ENCODE measurements at regions not wholly inside any gene's neighbourhood (a gene's known extent, or its start where the extent isn't known, plus 50 kb on each side); places are given as distances from the start of the nearest gene placed in this dataset.

- no peak for DNase-seq (ENCODE audit: low read depth in 1 of 2, low spot score in 1 of 2)
These were observed 222.8 kb downstream of the SOX11 start for GRCh38 chr2:5914811-5915611.

- DNase-seq (ENCODE audit: low read depth in 1 of 2, low spot score in 1 of 2): no peak
These were observed 223.7 kb downstream of the SOX11 start for GRCh38 chr2:5915881-5916310.

- DNase-seq (ENCODE audit: low read depth in 1 of 2, low spot score in 1 of 2): no peak
These were observed 229.0 kb downstream of the SOX11 start for GRCh38 chr2:5921081-5921642.

GRCh38 chr2:5923957-5924945 is 232.1 kb downstream of the SOX11 start:
- DNase-seq (ENCODE audit: low read depth in 1 of 2, low spot score in 1 of 2): no peak

GRCh38 chr2:5925604-5926003 is 233.4 kb downstream of the SOX11 start:
- no peak for DNase-seq (ENCODE audit: low read depth in 1 of 2, low spot score in 1 of 2)

- no peak for DNase-seq (ENCODE audit: low read depth in 1 of 2, low spot score in 1 of 2)
These were observed 234.8 kb downstream of the SOX11 start for GRCh38 chr2:5926871-5927512.

GRCh38 chr2:5932556-5933469 is 240.6 kb downstream of the SOX11 start:
- DNase-seq (ENCODE audit: low read depth in 1 of 2, low spot score in 1 of 2): no peak

GRCh38 chr2:5933669-5934068 is 241.5 kb downstream of the SOX11 start:
- no peak for DNase-seq (ENCODE audit: low read depth in 1 of 2, low spot score in 1 of 2)

- DNase-seq (ENCODE audit: low read depth in 1 of 2, low spot score in 1 of 2): no peak
These were observed 245.1 kb downstream of the SOX11 start for GRCh38 chr2:5937321-5937720.

GRCh38 chr2:5937851-5938565 is 245.8 kb downstream of the SOX11 start:
- no peak for DNase-seq (ENCODE audit: low read depth in 1 of 2, low spot score in 1 of 2)

GRCh38 chr2:5938566-5938896 is 246.3 kb downstream of the SOX11 start:
- DNase-seq (ENCODE audit: low read depth in 1 of 2, low spot score in 1 of 2): no peak

- no peak for DNase-seq (ENCODE audit: low read depth in 1 of 2, low spot score in 1 of 2)
These were observed 247.4 kb downstream of the SOX11 start for GRCh38 chr2:5939553-5939952.

- no peak for DNase-seq (ENCODE audit: low read depth in 1 of 2, low spot score in 1 of 2)
These were observed 248.7 kb downstream of the SOX11 start for GRCh38 chr2:5940596-5941535.

- DNase-seq (ENCODE audit: low read depth in 1 of 2, low spot score in 1 of 2): no peak
These were observed 250.0 kb downstream of the SOX11 start for GRCh38 chr2:5942204-5942603.

GRCh38 chr2:5945742-5946141 is 253.6 kb downstream of the SOX11 start:
- no peak for DNase-seq (ENCODE audit: low read depth in 1 of 2, low spot score in 1 of 2)

GRCh38 chr2:5946225-5947115 is 254.3 kb downstream of the SOX11 start:
- DNase-seq (ENCODE audit: low read depth in 1 of 2, low spot score in 1 of 2): no peak

GRCh38 chr2:5950736-5951135 is 258.6 kb downstream of the SOX11 start:
- DNase-seq (ENCODE audit: low read depth in 1 of 2, low spot score in 1 of 2): no peak

GRCh38 chr2:5951471-5951870 is 259.3 kb downstream of the SOX11 start:
- no peak for DNase-seq (ENCODE audit: low read depth in 1 of 2, low spot score in 1 of 2)
